Activated naive CD4-positive, alpha-beta T cell treated with anti-CD3 and anti-CD28 coated beads, Interleukin-2, amount 50 U/mL, for 72 hours (primary cell): ENCODE measurements at regions not wholly inside any gene's neighbourhood (a gene's known extent, or its start where the extent isn't known, plus 50 kb on each side); places are given as distances from the start of the nearest gene placed in this dataset.
"Not testable (repeated sequence)": the region's sequence is repeated elsewhere in the genome, so short reads cannot be mapped to it uniquely, and the experiment has no call there.

Experiments used
- ATAC-seq, 2 donors: fragments of 150-1000 bp; cut with Tn5 transposase; 2 replicates each; pipeline ENCODE4 v1.10.0; 2021; ENCODE audit warnings: mild to moderate bottlenecking in 2 of 2, moderate library complexity in 2 of 2
- DNase-seq, 2 donors: peaks; one replicate each; pipeline ENCODE4 v3.0.0; 2021 to 2022; ENCODE audit warnings: low spot score in 2 of 2
- H3K27ac Mint-ChIP-seq, 2 donors: one replicate each; pipeline ENCODE4 v1.8.0; 2022; ENCODE audit warnings: mild to moderate bottlenecking in 2 of 2, mixed read lengths in 2 of 2
- H3K36me3 Mint-ChIP-seq, 2 donors: one replicate each; pipeline ENCODE4 v1.8.0; 2022; ENCODE audit warnings: mixed read lengths in 2 of 2
- H3K9me3 Mint-ChIP-seq, 2 donors: one replicate each; pipeline ENCODE4 v1.8.0; 2022; ENCODE audit warnings: mixed read lengths in 2 of 2

DNA sequence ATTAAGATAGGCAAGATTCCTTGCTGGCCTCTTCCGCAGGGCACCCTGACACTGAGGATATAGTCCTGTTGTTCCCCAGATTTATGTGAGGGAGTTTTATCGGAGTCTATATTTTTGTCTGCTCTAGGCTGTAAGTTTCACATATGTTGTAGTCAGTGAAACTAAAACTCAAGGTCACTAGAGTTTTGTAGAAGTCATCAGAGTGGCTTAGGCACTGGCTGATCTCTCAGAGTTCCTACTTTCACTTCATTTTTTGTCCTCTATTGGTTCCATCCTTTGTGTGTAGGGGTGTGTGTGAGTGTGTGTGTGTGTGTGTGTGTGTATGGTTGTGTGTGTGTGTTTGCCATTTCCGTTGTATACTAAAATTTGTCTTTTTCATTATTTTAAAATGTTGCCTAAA is 577.5 kb downstream of the IQCM start:
- ATAC-seq (no peak), DNase-seq (no peak)
- Mint-ChIP-seq H3K36me3 (no peaks in the 10 kb centered on the region), H3K9me3 (peaks cover 0 to 6% of the 10 kb centered on the region in 2 donors), H3K27ac (no peak overlapping the region)

GRCh38 chr4:149234798-149235197 is 580.8 kb downstream of the IQCM start:
- ATAC-seq, result no peak
- no peak for DNase-seq
- H3K27ac Mint-ChIP-seq, result no peak overlapping the region
- no peaks in the 10 kb centered on the region for H3K36me3 Mint-ChIP-seq
- H3K9me3 Mint-ChIP-seq, result peaks cover 0 to 4% of the 10 kb centered on the region in 2 donors

GRCh38 chr4:149223659-149224058 is 592.0 kb downstream of the IQCM start:
- Mint-ChIP-seq H3K27ac (no peak overlapping the region), H3K9me3 (peaks cover 8 to 33% of the 10 kb centered on the region in 2 donors), H3K36me3 (peaks cover 0 to 21% of the 10 kb centered on the region in 2 donors)
- DNase-seq (no peak), ATAC-seq (no peak)

DNA sequence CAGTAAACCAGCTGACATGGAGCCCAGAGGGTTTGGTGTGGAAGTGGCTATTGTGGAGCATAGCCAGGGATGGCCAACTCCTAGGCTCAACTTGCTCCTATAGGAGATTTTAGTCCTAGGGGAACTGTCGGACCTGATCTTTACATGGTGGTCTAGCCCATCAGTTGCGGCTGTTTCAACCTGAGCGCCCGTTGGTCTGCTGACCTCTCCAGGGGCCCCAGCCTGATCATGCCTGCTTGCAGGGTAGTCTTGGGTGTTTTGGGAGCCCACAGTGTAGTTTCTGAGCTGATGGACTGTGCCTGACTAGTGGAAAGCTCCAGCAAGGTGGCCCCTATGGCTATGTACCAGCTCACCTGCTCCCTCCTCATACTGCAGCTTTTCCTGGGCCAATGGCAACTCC is 597.0 kb downstream of the IQCM start:
- DNase-seq, result no peak
- ATAC-seq, result no peak
- no peak overlapping the region for H3K27ac Mint-ChIP-seq

GRCh38 chr4:149214301-149214700 is 601.3 kb downstream of the IQCM start:
- ATAC-seq (no peak), DNase-seq (no peak)
- H3K27ac Mint-ChIP-seq, result no peak overlapping the region
- peaks cover 5 to 10% of the 10 kb centered on the region in 2 donors for H3K9me3 Mint-ChIP-seq
- no peaks in the 10 kb centered on the region for H3K36me3 Mint-ChIP-seq

More for the DNA sequence above, 597.0 kb downstream of the IQCM start:
- H3K36me3 Mint-ChIP-seq, result peaks cover 0 to 17% of the 10 kb centered on the region in 2 donors
- H3K9me3 Mint-ChIP-seq, result peaks cover 13 to 34% of the 10 kb centered on the region in 2 donors

DNA sequence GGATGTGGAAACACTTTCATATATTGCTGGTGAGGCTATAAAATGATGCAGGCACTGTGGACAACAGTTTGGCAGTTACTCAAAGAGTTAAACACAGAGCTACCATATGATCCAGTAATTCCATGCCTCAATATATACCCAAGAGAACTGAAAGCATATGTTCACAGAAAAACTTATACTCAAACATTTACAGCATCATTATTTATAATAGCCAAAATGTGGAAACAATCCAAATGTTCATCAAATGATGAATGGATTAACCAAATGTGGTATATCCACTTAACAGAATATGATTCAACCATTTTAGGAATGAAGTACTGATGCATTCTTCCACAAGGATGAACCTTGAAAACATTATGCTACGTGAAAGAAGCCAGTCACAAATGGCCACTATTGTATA is 603.8 kb downstream of the IQCM start:
- no peaks in the 10 kb centered on the region for H3K36me3 Mint-ChIP-seq
- no peaks in the 10 kb centered on the region for H3K9me3 Mint-ChIP-seq

DNA sequence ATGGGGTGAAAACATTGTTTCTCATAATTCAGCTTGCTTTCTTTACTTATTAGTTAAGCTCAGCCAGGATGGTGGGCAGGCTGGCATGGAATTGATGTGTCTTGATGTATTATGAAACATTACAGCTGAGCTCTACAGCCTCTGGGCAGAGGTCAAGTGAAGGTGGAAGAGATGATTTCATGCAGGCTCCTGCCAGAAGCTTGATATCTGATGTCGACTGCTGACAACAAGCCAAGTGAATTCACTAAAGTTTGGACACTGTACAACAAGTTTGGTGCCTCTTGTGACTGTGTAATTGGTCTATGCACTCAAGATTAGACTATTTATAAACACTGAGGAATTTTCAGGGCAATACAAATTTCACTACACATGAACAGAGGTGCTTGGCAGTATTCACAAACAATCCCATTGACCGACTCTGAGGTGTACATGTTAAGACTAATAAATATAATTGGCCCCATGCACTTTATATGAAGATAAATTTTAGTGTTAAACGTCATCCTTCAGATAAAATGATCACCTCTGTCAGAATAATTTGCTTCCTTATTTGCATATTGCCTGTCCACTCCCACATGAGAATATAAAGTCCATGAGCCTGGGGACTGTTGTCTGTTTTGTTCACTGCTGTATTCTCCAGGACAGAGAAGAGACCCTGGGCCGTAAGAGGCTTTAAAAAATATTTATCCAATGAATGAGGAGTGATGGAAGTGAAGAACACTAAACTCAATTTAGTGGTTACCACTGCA is 612.2 kb downstream of the IQCM start:
- DNase-seq (no peak), ATAC-seq (no peak)
- H3K36me3 Mint-ChIP-seq, result no peaks in the 10 kb centered on the region
- no peak overlapping the region for H3K27ac Mint-ChIP-seq
- no peaks in the 10 kb centered on the region for H3K9me3 Mint-ChIP-seq

More for the DNA sequence above, 603.8 kb downstream of the IQCM start:
- no peak overlapping the region for H3K27ac Mint-ChIP-seq
- no peak for DNase-seq
- ATAC-seq, result no peak

DNA sequence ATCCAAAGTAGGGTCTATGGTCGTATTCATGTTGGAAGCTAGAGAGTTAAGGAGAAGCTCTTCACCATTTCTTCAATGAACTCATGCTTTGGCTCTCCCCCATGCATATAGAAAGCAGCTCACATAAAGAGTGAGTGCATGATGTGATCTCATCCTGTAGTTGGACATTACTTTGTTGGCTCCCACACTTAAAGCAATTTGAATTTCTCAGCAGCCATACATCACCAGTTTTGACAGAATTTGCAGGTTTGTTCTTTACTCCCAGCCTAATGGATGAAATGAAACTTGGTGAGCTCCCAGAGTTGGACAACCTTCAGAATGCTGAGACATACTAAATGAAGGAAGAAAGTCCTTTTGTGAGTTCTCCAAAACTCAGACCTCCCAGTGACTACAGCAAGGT is 613.5 kb downstream of the IQCM start:
- ATAC-seq, result no peak
- no peaks in the 10 kb centered on the region for H3K9me3 Mint-ChIP-seq

DNA sequence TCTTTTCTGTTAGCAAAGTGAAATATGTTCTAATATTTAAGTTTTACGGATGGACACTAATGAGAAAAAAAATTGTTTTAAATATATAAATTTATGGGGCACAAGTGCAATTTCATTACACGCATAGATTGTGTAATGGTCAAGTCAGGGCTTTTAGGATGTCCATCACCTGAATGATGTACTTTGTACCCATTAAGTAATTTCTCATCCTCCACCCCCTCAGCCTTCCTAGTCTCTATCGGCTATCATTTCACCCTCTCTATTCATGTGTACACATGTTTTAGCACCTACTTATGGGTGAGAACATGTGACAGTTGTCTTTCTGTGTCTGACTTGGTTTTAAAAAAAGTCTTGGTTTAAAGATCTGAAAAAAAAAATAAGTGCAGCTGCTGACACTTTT is 616.0 kb downstream of the IQCM start:
- Mint-ChIP-seq H3K9me3 (no peaks in the 10 kb centered on the region), H3K27ac (no peak overlapping the region), H3K36me3 (no peaks in the 10 kb centered on the region)
- DNase-seq (no peak), ATAC-seq (no peak)

More for the DNA sequence above, 613.5 kb downstream of the IQCM start:
- Mint-ChIP-seq H3K27ac (no peak overlapping the region), H3K36me3 (no peaks in the 10 kb centered on the region)
- DNase-seq, result no peak

DNA sequence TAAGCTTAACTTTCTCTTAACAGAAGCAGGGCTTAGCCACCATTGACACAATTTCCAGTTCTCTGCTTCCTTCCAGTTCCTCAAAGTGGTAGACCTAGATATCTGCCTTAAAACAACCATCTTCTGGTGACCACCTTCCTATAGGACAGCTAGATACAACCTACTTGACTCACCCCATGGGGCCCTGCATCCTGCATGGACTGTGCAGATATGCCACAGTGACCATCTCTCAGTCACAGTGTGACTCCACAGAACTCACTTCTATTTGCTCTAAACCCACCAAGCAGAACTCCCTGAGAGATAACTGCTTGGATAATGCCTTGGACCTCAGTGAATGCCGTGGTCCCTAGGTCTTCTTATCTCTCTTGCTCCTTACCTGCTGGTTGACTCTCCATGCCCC is 621.6 kb downstream of the IQCM start:
- Mint-ChIP-seq H3K27ac (no peak overlapping the region), H3K9me3 (no peaks in the 10 kb centered on the region), H3K36me3 (no peaks in the 10 kb centered on the region)
- no peak for DNase-seq
- no peak for ATAC-seq

GRCh38 chr4:149187726-149188125 is 627.9 kb downstream of the IQCM start:
- DNase-seq (no peak), ATAC-seq (no peak)
- no peaks in the 10 kb centered on the region for H3K36me3 Mint-ChIP-seq
- no peak overlapping the region for H3K27ac Mint-ChIP-seq
- no peaks in the 10 kb centered on the region for H3K9me3 Mint-ChIP-seq

DNA sequence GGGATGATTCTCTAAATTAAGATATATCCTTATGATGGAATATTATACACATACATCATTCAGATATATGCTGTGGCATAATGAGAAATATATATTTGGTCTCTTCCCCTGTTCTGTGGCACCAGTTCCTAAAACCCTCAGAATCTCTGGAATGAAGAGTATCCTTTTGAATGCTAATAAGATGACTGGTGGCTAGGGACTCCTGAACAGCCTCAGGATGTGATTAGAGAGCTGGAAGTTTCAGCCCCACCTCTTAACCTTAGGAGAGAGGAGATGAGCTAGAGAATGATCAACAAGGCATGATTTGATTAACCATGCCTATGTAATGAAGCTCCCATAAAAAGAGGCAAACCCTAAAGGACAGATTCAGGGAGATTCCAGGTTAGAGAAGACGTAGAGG is 632.0 kb downstream of the IQCM start:
- peaks cover 4 to 18% of the 10 kb centered on the region in 2 donors for H3K9me3 Mint-ChIP-seq

DNA sequence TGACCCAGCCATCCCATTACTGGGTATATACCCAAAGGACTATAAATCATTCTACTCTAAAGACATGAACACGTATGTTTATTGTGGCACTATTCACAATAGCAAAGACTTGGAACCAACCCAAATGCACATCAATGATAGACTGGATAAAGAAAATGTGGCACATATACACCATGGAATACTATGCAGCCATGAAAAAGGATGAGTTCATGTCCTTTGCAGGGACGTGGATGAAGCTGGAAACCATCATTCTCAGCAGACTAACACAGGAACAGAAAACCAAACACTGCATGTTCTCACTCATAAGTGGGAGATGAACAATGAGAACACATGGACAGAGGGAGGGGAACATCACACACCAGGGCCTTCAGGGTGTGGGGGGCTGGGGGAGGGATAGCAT is 634.2 kb downstream of the IQCM start:
- H3K9me3 Mint-ChIP-seq, result peaks cover 15 to 29% of the 10 kb centered on the region in 2 donors
- not testable (repeated sequence) for H3K36me3 Mint-ChIP-seq, H3K27ac Mint-ChIP-seq, DNase-seq, ATAC-seq

More for the DNA sequence above, 632.0 kb downstream of the IQCM start:
- Mint-ChIP-seq H3K36me3 (peaks cover 0 to 3% of the 10 kb centered on the region in 2 donors), H3K27ac (no peak overlapping the region)
- no peak for DNase-seq
- no peak for ATAC-seq

GRCh38 chr4:149176039-149176438 is 639.6 kb downstream of the IQCM start:
- Mint-ChIP-seq H3K27ac (no peak overlapping the region), H3K36me3 (peaks cover 0 to 5% of the 10 kb centered on the region in 2 donors), H3K9me3 (peaks cover 15 to 23% of the 10 kb centered on the region in 2 donors)
- ATAC-seq (no peak), DNase-seq (no peak)

DNA sequence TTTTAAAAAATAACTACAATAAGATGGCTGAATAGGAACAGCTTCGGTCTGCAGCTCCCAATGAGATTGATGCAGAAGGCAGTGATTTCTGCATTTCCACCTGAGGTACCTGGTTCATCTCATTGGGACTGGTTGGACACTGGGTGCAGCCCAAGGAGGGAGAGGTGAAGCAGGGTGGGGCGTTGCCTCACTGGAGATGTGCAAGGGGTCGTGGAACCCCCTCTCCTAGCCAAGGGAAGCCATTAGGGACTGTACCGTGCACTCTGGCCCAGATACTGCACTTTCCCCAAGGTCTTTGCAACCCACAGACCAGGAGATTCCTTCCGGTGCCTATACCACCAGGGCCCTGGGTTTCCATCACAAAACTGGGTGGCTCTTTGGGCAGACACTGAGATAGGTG is 640.1 kb downstream of the IQCM start:
- Mint-ChIP-seq H3K27ac (no peak overlapping the region), H3K9me3 (peaks cover 15 to 22% of the 10 kb centered on the region in 2 donors), H3K36me3 (peaks cover 0 to 5% of the 10 kb centered on the region in 2 donors)
- ATAC-seq (no peak), DNase-seq (no peak)

DNA sequence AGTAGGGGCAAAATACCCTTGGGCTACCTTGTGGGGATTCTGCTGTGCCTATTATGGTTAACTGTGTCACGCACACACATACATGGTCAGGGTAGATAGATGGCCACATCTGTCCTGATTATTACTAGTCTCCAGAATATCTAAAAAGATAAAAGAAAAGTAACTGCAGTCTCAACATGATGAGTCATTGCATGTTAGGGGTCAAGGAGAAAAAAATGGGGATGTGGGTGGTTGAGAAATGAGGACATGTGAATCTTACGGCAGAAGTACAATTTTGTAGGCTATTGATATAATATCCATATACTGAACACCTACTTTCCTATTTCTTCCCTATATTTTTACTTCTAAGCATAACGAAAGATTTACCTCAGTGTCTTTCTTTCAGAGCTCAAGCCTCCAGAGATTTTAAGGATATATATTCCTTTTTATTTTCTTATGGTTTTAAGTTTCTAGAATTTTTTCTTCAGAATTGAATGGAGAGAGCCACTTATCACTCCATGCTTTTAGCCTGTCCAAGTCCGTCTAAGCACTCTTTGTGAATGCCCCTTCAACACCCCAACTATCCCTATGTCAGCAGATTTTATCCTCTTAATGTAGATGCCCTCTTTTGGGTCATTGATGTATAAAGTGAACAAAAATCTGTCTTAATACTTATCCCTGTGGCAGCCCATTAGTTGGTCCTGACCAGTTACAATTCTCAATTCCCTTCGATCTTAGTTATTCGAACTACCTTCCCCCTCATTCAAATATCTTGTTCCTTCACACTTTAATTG is 642.2 kb downstream of the IQCM start:
- ATAC-seq, result no peak
- Mint-ChIP-seq H3K9me3 (peaks cover 9 to 13% of the 10 kb centered on the region in 2 donors), H3K36me3 (peaks cover 0 to under 1% of the 10 kb centered on the region in 2 donors), H3K27ac (no peak overlapping the region)
- DNase-seq, result no peak

DNA sequence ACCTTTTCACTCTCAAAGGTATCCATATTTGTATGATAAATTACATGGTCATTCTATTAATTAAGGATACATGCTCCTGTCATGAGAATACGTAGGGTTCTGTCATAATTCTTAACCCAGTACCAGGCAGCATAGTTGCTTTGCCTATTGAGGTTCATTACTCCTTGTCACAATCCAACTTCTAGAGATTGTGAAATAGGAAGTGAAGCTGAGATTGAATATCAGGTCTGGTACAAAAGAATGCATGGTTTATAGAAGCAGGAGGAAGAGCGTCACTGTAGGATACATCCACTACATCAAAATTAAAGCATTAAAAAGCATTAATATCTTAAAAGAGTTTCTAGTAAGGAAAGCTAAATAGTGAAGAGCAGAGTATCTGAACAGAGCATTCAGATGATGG is 647.0 kb downstream of the IQCM start:
- no peak for ATAC-seq
- Mint-ChIP-seq H3K36me3 (no peaks in the 10 kb centered on the region), H3K9me3 (peaks cover 0 to 4% of the 10 kb centered on the region in 2 donors), H3K27ac (no peak overlapping the region)
- DNase-seq, result no peak
